ENCODE measurements at regions not wholly inside any gene's neighbourhood (a gene's known extent, or its start where the extent isn't known, plus 50 kb on each side); places are given as distances from the start of the nearest gene placed in this dataset.

DNA sequence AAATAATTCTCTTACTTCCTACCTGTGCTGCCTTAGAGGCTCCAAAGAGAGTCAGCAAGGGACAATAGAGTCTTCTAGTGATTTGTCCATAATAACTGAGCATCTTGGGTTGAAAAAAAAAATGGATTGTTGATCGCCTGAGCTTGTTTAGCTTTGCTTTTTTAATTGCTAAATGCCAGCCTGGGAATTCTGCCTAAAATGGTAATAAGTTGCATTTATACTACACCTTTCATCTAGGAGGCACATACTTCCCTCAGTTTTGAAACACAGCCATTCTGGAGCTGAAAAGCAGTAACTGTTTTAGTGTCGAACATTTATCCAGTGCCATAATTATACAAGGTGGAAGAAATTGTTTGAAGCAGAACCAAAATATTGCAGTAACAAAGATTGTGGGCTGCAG, 421.3 kb downstream of the CAAP1 start:
- Histone ChIP-seq H3K9ac (ENCODE audit: low read length) (no peak overlapping the region), H3K9me3 (ENCODE audit: low read length) (no peaks in the 10 kb centered on the region), H3K27me3 (ENCODE audit: control insufficient read depth in 1 of 2, insufficient read depth in 2 of 2, low read length in 2 of 2) (no peaks in the 10 kb centered on the region), H3K4me3 (ENCODE audit: low read depth in 1 of 2, low read length in 2 of 2) (no peak overlapping the region), H3K4me1 (ENCODE audit: insufficient read depth, low read length) (no peaks in the 10 kb centered on the region), H3K27ac (ENCODE audit: low read depth, low read length) (no peak overlapping the region), H3K36me3 (ENCODE audit: insufficient read depth, low read length) (no peaks in the 10 kb centered on the region)

GRCh38 chr9:26470284-26470683, 422.3 kb downstream of the CAAP1 start:
- no peak overlapping the region for H3K4me3 ChIP-seq (ENCODE audit: low read depth in 1 of 2, low read length in 2 of 2)
- H3K36me3 ChIP-seq (ENCODE audit: insufficient read depth, low read length) = no peaks in the 10 kb centered on the region
- no peak overlapping the region for H3K27ac ChIP-seq (ENCODE audit: low read depth, low read length)
- no peaks in the 10 kb centered on the region for H3K4me1 ChIP-seq (ENCODE audit: insufficient read depth, low read length)
- no peak overlapping the region for H3K9ac ChIP-seq (ENCODE audit: low read length)
- no peaks in the 10 kb centered on the region for H3K9me3 ChIP-seq (ENCODE audit: low read length)
- no peaks in the 10 kb centered on the region for H3K27me3 ChIP-seq (ENCODE audit: control insufficient read depth in 1 of 2, insufficient read depth in 2 of 2, low read length in 2 of 2)

GRCh38 chr9:26463837-26464236, 428.8 kb downstream of the CAAP1 start:
- Histone ChIP-seq H3K9ac (ENCODE audit: low read length) (no peak overlapping the region), H3K27me3 (ENCODE audit: control insufficient read depth in 1 of 2, insufficient read depth in 2 of 2, low read length in 2 of 2) (no peaks in the 10 kb centered on the region), H3K27ac (ENCODE audit: low read depth, low read length) (no peak overlapping the region), H3K36me3 (ENCODE audit: insufficient read depth, low read length) (no peaks in the 10 kb centered on the region), H3K4me3 (ENCODE audit: low read depth in 1 of 2, low read length in 2 of 2) (no peak overlapping the region), H3K9me3 (ENCODE audit: low read length) (no peaks in the 10 kb centered on the region), H3K4me1 (ENCODE audit: insufficient read depth, low read length) (no peaks in the 10 kb centered on the region)

GRCh38 chr9:26462751-26463150, 429.9 kb downstream of the CAAP1 start:
- H3K27me3 ChIP-seq (ENCODE audit: control insufficient read depth in 1 of 2, insufficient read depth in 2 of 2, low read length in 2 of 2) = no peaks in the 10 kb centered on the region
- H3K9me3 ChIP-seq (ENCODE audit: low read length) = no peaks in the 10 kb centered on the region
- H3K27ac ChIP-seq (ENCODE audit: low read depth, low read length) = no peak overlapping the region
- no peak overlapping the region for H3K9ac ChIP-seq (ENCODE audit: low read length)
- no peaks in the 10 kb centered on the region for H3K36me3 ChIP-seq (ENCODE audit: insufficient read depth, low read length)
- no peak overlapping the region for H3K4me3 ChIP-seq (ENCODE audit: low read depth in 1 of 2, low read length in 2 of 2)
- no peaks in the 10 kb centered on the region for H3K4me1 ChIP-seq (ENCODE audit: insufficient read depth, low read length)

DNA sequence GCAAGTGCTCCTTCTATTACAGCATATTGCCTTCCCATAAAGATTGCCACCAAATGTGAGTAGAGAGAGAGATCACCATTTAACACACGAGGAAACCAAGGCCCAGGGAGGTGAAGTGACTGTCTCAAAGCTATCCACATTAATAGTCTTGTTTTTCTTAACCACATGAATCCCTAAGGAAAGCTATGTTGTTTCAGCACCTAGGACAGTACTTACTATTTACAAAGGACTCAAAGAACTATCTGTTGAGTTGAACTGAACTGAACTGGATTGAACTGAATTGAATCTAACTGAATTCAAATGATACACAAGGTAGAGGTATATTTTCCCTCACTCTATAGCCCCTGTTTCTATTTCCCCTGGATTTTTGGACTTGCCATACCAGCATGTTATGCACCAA, 430.4 kb downstream of the CAAP1 start:
- Histone ChIP-seq H3K4me1 (ENCODE audit: insufficient read depth, low read length) (no peaks in the 10 kb centered on the region), H3K9ac (ENCODE audit: low read length) (no peak overlapping the region), H3K27ac (ENCODE audit: low read depth, low read length) (no peak overlapping the region), H3K36me3 (ENCODE audit: insufficient read depth, low read length) (no peaks in the 10 kb centered on the region), H3K4me3 (ENCODE audit: low read depth in 1 of 2, low read length in 2 of 2) (no peak overlapping the region), H3K9me3 (ENCODE audit: low read length) (no peaks in the 10 kb centered on the region), H3K27me3 (ENCODE audit: control insufficient read depth in 1 of 2, insufficient read depth in 2 of 2, low read length in 2 of 2) (no peaks in the 10 kb centered on the region)

DNA sequence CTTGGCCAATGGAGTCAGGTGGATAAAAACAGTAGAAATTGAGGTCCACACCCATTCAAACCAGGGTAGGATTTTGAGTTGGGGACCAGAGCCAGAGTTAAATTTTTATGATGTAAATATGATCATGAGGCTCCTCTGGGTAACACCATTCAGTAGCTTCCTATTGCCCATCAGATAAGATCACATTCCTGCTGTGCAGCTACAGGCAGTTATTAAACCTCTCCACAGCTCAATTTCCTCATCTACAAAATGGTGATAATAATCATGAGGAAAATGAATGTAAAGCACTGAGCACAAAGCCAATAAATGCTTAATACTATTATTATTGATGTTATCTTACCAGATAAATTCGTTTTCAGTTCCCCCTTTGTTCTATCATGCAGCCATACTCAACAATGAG, 432.0 kb downstream of the CAAP1 start:
- Histone ChIP-seq H3K27ac (ENCODE audit: low read depth, low read length) (no peak overlapping the region), H3K4me3 (ENCODE audit: low read depth in 1 of 2, low read length in 2 of 2) (no peak overlapping the region), H3K9me3 (ENCODE audit: low read length) (no peaks in the 10 kb centered on the region), H3K27me3 (ENCODE audit: control insufficient read depth in 1 of 2, insufficient read depth in 2 of 2, low read length in 2 of 2) (no peaks in the 10 kb centered on the region), H3K36me3 (ENCODE audit: insufficient read depth, low read length) (no peaks in the 10 kb centered on the region), H3K9ac (ENCODE audit: low read length) (no peak overlapping the region), H3K4me1 (ENCODE audit: insufficient read depth, low read length) (no peaks in the 10 kb centered on the region)

- H3K4me1 ChIP-seq (ENCODE audit: insufficient read depth, low read length) = no peaks in the 10 kb centered on the region
- no peak overlapping the region for H3K9ac ChIP-seq (ENCODE audit: low read length)
- no peak overlapping the region for H3K4me3 ChIP-seq (ENCODE audit: low read depth in 1 of 2, low read length in 2 of 2)
- H3K36me3 ChIP-seq (ENCODE audit: insufficient read depth, low read length) = no peaks in the 10 kb centered on the region
- no peaks in the 10 kb centered on the region for H3K27me3 ChIP-seq (ENCODE audit: control insufficient read depth in 1 of 2, insufficient read depth in 2 of 2, low read length in 2 of 2)
- H3K9me3 ChIP-seq (ENCODE audit: low read length) = no peaks in the 10 kb centered on the region
- no peak overlapping the region for H3K27ac ChIP-seq (ENCODE audit: low read depth, low read length)
Observed at GRCh38 chr9:26459959-26460358, 432.6 kb downstream of the CAAP1 start.

GRCh38 chr9:26458054-26458453, 434.5 kb downstream of the CAAP1 start:
- Histone ChIP-seq H3K9me3 (ENCODE audit: low read length) (no peaks in the 10 kb centered on the region), H3K4me3 (ENCODE audit: low read depth in 1 of 2, low read length in 2 of 2) (no peak overlapping the region), H3K36me3 (ENCODE audit: insufficient read depth, low read length) (no peaks in the 10 kb centered on the region), H3K4me1 (ENCODE audit: insufficient read depth, low read length) (no peaks in the 10 kb centered on the region), H3K27ac (ENCODE audit: low read depth, low read length) (no peak overlapping the region), H3K9ac (ENCODE audit: low read length) (no peak overlapping the region), H3K27me3 (ENCODE audit: control insufficient read depth in 1 of 2, insufficient read depth in 2 of 2, low read length in 2 of 2) (no peaks in the 10 kb centered on the region)

DNA sequence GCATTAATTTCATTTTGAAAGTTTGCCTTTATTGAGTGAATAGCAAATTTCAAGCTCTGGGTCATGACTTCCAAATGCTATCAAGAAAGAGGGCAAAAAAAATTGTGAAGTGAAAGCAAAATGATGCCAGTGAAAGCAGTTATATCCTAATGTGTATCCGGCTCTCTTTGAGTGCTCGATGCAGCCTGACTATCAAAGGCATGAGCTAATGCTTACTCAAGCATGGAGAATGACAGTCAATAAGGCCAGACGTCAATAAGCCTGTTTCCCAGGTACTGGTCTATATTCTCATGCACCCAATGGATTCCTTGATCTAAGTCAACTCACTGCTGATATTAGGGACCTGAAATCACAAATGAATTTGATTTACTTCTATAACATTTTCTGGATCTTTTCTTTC, 435.5 kb downstream of the CAAP1 start:
- Histone ChIP-seq H3K27ac (ENCODE audit: low read depth, low read length) (no peak overlapping the region), H3K27me3 (ENCODE audit: control insufficient read depth in 1 of 2, insufficient read depth in 2 of 2, low read length in 2 of 2) (no peaks in the 10 kb centered on the region), H3K4me3 (ENCODE audit: low read depth in 1 of 2, low read length in 2 of 2) (no peak overlapping the region), H3K4me1 (ENCODE audit: insufficient read depth, low read length) (no peaks in the 10 kb centered on the region), H3K9ac (ENCODE audit: low read length) (no peak overlapping the region), H3K36me3 (ENCODE audit: insufficient read depth, low read length) (no peaks in the 10 kb centered on the region), H3K9me3 (ENCODE audit: low read length) (no peaks in the 10 kb centered on the region)

DNA sequence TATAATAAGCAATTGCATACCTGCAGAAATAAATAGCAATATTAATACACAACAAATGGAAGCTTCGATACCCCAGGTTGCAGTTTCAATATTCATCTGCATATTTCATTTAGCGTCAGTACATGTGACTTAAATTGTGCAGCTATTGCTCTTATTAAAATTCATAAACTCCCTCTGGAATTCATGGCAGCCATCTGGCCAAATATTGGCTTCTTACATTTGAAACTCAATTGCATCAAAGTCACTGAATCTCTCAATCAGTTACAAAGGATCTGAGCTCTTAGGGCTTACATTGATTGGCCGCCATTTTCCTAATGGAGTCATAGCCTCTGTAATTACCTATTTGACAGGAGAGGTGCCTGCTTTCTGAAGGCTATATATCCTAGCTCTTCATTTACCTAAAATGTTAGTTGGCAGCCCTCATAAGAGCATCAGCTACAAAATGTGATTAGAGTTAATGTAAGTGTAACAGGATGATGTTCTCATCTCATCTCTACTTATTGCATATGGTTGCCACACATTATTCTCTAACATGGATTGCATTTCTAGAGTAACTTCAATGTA, 453.5 kb downstream of the CAAP1 start:
- Histone ChIP-seq H3K36me3 (ENCODE audit: insufficient read depth, low read length) (no peaks in the 10 kb centered on the region), H3K27me3 (ENCODE audit: control insufficient read depth in 1 of 2, insufficient read depth in 2 of 2, low read length in 2 of 2) (no peaks in the 10 kb centered on the region)

GRCh38 chr9:26437056-26437711, 455.4 kb downstream of the CAAP1 start:
- Histone ChIP-seq H3K27ac (ENCODE audit: low read depth, low read length) (no peak overlapping the region), H3K9ac (ENCODE audit: low read length) (no peak overlapping the region), H3K9me3 (ENCODE audit: low read length) (no peaks in the 10 kb centered on the region), H3K36me3 (ENCODE audit: insufficient read depth, low read length) (no peaks in the 10 kb centered on the region), H3K4me3 (ENCODE audit: low read depth in 1 of 2, low read length in 2 of 2) (no peak overlapping the region), H3K4me1 (ENCODE audit: insufficient read depth, low read length) (no peaks in the 10 kb centered on the region), H3K27me3 (ENCODE audit: control insufficient read depth in 1 of 2, insufficient read depth in 2 of 2, low read length in 2 of 2) (no peaks in the 10 kb centered on the region)

More for the DNA sequence above, 453.5 kb downstream of the CAAP1 start:
- no peaks in the 10 kb centered on the region for H3K4me1 ChIP-seq (ENCODE audit: insufficient read depth, low read length)
- H3K9me3 ChIP-seq (ENCODE audit: low read length) = no peaks in the 10 kb centered on the region
- no peak overlapping the region for H3K9ac ChIP-seq (ENCODE audit: low read length)
- no peak overlapping the region for H3K27ac ChIP-seq (ENCODE audit: low read depth, low read length)
- no peak overlapping the region for H3K4me3 ChIP-seq (ENCODE audit: low read depth in 1 of 2, low read length in 2 of 2)

DNA sequence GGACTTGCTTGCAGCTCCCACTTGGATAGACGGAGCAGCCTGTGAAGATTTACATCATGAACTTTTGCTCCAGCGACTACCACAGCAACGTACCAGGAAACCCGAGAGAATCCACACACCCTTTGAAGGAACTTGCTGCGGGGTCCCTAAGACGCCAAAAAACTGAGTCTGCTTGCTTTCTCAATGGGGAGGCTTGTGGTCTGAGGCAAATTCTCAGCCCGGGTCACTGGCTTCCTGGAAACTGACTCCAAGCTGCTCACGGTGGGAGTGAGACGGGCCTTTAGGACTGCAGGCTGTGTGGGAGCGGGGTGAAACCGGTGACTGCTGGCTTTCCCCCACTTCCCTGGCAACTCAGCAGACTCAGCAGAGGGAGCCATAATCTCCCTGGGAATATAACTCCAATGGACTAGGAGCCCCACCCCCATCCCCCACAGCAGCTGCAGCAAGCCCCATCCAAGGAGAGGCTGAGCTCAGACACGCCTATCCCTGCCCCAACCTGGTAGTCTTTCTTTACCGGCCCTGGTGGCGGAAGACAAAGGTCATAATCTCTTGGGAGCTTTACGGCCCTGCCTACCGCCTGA, 466.0 kb downstream of the CAAP1 start:
- no peaks in the 10 kb centered on the region for H3K9me3 ChIP-seq (ENCODE audit: low read length)
- no peaks in the 10 kb centered on the region for H3K27me3 ChIP-seq (ENCODE audit: control insufficient read depth in 1 of 2, insufficient read depth in 2 of 2, low read length in 2 of 2)
- no peak overlapping the region for H3K27ac ChIP-seq (ENCODE audit: low read depth, low read length)
- no peaks in the 10 kb centered on the region for H3K4me1 ChIP-seq (ENCODE audit: insufficient read depth, low read length)
- no peaks in the 10 kb centered on the region for H3K36me3 ChIP-seq (ENCODE audit: insufficient read depth, low read length)
- H3K9ac ChIP-seq (ENCODE audit: low read length) = no peak overlapping the region
- no peak overlapping the region for H3K4me3 ChIP-seq (ENCODE audit: low read depth in 1 of 2, low read length in 2 of 2)
